M059J (cell line): ENCODE measurements at regions not wholly inside any gene's neighbourhood (a gene's known extent, or its start where the extent isn't known, plus 50 kb on each side); places are given as distances from the start of the nearest gene placed in this dataset.
"Not testable (repeated sequence)": the region's sequence is repeated elsewhere in the genome, so short reads cannot be mapped to it uniquely, and the experiment has no call there.

Experiments
- DNase-seq: peaks from one replicate; pipeline ENCODE4 v3.0.0-alpha.2; 2012; ENCODE audit warnings: low read depth

DNA sequence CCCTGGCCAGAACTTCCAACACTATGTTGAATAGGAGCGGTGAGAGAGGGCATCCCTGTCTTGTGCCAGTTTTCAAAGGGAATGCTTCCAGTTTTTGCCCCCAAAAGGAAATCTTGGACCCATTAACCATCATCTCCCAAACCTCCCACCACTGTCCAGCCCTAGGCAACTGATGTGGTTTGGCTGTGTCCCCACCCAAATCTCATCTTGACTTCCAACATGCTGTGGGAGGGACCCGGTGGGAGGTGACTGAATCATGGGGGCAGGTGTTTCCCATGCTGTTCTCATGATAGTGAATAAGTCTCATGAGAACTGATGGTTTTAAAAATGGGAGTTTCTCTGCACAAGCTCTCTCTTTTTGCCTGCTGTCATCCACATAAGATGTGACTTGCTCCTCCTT lies 119.1 kb upstream of the RMDN2 start:
- not testable (repeated sequence) for DNase-seq

DNA sequence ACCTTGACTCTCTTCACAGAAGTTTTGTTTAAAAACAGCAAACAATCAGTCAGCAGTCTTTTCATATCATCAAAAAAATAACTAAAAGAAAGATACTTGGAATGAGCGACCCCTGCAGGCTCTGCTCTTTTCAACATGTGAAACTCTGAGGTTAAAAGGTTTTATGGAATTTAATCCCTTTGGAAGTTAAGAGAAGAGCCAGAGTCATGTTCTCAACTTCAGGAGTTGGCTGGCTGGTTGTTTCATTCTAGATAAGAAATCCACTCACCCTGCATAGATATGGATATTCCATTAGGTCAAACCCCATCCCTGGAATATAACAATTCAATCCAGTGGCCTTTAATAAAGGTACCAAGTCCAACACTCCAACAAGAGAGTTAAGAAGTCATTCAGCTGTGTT lies 115.6 kb upstream of the RMDN2 start:
- peak; percentile 60 for DNase-seq

DNA sequence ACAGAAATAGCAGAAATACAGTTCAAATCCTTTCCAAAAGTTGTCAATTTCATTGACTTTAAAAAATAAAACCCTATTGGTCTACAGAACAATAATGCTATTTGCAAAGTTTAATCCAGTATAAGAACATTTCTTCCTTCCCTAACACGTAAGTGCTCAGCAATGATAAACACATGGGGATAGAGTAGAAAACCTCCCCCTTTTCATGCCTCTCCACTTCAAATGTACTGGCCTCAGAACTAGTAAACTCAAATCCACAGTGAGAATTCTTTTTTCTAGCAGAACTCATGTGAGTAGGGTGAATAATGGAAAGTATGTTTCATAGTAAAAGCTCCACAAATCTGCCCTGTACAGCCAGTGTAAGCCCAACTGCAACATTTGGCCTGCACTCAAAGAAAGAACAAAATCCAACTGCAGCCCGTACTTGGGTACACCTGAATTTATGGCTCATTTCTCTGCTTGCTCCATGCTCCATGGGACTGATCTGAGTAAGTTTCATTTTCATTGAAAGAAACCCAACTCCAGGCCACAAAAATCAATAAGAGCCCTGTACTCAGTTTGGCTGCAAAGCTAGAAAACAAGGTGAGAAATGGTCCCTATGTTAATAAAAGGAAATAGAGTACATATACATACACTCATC lies 115.0 kb upstream of the RMDN2 start:
- DNase-seq, result no peak

DNA sequence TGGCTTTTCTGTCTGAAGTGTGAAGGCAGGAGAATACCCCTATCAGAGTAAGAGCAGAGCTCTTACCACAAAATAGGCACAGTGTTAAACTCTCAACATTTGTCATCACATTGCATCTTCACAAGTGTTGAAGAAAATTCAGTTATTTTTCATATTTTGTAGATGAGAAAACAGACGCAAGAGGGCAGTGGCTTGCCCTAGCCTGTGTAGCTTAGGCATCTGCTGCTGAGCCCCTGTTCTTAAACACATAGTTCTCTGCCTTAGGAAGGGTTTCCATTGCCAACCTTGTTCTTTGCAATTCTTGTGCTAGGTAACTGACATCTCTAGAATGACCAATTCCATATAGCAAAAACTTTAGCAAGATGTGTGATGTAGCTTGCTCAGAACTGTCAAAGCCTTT lies 112.7 kb upstream of the RMDN2 start:
- DNase-seq, result no peak

DNA sequence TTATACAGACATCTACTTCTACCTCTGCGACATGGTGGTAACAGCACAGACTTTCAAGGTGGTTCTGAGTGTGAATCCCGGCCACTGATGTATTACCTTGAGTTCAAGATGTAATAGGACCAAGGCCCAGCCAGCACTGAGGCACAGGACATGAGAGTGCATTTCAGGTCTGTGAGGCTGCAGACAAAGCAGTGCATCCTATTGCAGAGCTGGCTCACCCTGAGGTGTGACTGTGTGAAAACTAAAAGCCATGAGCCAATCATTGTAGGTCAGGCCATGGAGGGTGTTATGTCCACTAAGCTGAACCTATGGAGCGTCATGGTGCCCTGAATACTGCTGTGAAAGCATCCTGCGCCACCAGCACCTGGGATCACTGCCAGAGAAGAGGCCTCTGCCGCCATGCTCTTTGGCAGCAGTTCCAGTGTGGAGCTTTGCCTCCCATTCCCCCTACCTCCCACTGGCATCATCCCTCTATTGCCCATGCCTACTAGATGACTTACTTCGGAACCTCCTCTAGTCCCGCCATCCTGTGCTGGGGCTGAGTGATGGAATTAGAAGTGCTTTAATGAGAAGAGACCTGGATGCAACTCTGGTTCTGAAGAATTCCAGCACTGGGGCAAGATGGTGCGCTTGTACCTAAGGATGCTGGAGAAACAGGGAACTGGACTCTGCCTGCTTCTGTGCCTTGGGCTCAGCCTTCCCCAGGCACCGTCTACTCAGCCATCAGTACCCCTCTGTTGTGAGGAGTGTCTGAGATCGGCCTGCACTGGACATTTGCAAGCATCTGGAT lies 112.0 kb upstream of the RMDN2 start:
- no peak for DNase-seq

DNA sequence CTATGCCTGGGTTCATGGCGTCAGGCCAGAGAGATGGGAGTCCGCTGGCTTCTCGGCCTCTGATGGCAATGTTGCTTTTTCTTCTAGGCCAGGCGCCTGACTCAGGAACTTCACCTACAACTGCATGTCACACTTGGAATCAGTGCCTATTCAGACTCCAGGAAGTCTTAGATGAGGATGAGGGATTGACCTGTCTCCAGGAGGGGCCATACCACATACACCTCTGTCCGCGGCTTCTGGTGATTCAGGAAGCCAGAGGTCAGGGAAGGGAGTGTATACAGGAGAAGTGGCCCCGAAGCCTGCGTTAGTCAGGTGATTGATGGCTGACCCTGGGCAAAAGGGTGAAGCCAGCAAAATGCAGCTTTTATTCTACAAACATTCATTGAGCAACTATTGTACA lies 109.1 kb upstream of the RMDN2 start:
- peak; percentile 60 for DNase-seq

DNA sequence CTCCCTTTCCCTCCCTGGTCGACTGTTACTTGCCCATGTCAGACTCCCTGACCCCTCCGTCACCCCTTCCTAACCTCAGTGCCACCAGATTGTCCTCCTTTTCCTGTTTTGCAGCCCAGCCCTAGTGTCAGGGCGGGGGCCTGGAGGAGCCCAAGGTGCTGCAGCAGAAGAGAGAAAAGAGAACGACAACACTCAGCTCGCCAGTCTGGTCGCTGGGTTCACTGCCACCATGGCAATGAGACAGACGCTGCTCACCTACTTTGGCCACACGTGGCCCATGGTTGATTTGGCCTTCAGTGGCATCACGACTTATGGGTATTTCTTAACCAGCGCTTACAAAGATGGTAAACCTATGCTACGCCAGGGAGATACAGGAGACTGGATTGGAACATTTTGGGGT lies 108.4 kb upstream of the RMDN2 start:
- DNase-seq, result no peak

DNA sequence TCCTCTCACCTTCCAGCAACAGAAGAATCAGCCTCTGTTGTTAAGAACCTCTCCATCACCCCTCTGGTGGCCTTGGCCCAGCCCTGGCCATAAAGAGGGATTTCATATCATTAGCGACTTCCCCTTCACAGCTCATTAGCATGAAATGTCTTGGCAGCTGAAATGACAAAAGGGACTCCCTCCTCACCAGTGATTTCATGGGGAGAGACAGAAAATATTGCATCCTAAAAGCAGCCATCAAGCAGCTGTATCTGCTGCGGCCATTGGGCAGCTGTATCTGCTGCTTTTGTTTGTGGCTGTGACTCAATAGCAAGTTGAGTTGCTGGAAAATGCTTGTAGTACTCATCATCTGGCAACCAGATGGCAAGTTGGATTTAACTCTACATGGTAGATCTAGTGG lies 105.9 kb upstream of the RMDN2 start:
- peak; percentile 57 for DNase-seq

DNA sequence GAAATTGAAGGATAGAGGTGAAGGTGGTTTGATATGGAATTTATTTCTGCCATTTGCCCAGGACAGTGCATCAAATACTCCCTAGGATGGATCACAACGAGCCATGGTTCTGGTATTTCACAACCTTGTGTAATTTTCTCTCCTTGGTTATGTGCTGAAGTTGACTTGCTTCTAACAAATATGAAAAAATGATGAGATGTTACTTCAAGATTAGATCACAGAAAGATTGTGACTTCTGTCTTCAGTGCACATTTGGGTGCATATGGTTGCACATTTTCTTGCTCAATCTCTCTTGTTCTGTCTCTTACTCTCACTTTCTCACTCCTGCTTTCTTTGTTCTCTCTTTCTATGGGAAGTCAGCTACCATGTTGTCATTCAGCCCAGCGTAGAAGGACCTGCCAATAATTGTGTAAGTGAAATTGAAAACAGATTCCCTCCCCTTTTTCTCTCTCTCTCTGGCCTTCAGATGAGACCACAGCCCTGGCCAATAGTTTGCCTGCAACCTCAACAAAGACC lies 104.6 kb upstream of the RMDN2 start:
- no peak for DNase-seq

DNA sequence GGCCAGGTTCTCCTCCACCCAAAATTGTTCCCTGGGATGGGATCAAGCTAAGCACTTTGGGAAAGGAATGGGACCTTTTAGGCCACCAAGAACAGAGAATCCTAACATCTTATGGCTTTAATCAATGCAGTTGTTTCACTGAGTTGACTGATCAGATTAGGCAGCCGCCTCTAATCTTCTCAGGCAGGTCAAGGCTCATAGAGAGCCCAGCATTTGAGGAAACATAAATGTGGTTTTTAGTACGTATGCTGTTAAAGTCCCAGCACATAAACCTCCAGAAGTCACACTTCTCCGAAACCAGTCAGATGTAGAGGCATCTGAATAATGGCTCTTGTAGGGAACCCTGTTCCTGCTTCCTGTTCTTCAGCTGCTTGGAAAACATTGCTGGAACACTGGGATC lies 99.5 kb upstream of the RMDN2 start:
- DNase-seq, result no peak

DNA sequence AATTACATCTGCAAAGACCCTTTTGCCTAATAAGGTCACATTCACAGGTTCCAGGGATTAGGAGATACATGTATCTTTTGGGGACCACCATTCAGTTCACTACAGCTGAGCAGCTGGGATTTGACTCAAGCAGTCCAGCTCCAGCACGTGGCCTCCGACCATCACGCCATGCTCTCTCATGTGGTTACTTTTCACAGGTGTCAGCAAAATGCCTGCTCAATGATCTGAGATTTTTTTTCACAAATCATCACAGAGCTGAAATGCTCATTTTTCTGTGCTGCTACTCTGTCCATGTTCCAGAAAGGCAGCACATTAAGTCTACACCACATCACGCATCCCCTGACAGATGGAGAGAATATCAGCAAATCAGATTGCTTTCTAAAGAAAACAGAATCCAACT lies 98.5 kb upstream of the RMDN2 start:
- DNase-seq, result no peak

DNA sequence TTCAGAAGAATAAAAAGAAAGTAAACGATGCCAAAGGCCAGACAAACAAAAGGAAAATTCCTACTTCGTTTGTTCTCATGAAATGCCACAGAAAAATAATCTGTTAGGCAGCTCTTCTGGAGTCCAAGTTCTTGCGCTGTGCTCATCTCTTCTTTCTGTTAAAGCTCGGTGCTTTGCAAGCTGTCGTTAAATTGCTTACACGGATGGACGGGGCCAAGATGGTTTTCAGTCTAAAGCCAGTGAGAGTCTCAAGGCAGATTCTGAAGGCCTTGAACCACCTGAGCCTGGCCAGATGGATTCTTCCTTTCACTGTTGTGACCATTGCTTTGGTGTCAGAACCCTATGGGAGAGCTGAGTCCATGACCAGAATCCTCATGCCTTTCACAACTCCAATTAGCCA lies 97.6 kb upstream of the RMDN2 start:
- DNase-seq, result no peak

DNA sequence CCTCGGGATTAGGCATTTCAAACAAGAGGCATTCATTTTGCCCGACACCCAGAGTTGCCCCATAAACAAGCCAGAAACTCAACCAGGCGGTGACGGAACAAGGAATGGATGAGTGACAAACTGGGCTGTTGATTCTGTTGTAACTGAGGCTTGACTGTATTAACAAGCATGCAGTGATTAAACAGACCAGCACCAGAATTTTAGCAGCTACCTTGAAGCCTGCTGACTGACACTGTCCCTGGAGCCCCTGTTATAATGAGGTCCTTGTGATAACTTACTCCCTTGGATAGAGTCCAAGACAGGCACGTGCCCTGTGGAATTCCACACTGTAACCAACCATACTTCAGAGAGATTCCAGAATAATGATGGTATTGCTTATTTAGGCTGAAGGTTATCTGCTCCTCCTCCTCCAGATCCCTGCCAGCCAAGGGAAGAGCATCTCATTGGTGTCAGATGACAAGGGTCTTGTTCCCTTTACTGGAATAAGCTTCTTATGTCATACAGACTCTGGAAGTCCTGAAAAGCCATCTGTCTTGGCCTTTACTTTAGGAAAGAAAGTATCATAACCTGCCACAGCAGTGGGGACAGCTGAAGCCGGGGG lies 97.1 kb upstream of the RMDN2 start:
- DNase-seq, result peak; percentile 86

DNA sequence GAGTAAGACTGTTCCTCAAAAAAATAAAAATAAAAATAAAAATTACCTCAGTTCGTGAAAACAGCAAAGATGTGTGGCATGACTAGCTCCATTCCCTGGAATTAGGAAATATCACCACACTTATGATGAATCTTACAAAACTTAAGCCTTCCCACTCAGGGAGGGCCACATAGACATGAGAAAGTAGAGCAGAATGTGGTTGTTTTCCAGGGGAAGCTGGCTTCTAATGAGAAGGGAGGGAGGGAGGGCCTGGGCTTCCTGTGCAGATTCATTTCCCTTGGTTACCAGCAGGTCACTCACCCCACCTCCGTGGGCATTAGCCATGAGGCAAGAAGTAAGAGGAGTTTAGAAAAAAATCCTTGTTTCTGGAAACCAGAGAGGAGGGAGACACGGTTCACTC lies 95.9 kb upstream of the RMDN2 start:
- peak; percentile 95 for DNase-seq

DNA sequence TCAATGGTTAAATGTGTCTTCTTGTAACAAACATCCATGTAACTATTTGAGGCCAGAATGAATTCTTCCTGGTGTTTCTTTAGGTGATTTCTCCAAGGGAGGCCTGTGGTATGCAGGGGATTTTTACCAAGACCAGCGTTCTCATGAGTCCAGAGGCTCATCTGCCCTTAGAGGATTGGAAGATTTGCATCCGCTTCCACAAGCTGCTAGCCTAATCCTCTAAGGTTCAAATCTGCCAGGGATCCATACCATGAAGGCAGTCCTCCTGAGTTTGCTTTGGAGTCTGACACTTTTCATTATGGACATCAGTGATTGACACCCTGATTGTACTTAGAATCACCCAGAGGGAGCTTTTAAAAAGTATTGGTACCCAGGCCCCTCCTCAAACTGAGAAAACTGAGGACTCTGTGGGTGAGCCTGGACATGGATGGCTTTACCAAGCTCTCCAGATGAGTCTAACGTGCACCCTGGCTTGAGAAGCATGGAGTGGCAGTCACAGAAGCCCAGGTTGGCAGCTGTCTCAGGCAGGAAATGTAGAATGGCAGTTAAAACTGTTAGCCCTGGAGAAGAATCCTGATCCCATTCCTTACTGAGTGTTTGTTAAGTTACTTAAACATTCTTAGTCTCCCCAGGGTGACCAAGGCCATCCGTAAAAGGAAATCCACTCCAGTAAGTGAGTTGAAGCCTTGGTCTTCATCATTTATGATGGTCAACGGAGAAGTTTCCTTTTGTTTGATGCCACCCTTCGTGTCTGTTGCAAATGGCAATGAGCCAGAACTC lies 95.3 kb upstream of the RMDN2 start:
- DNase-seq, result peak; percentile 22

DNA sequence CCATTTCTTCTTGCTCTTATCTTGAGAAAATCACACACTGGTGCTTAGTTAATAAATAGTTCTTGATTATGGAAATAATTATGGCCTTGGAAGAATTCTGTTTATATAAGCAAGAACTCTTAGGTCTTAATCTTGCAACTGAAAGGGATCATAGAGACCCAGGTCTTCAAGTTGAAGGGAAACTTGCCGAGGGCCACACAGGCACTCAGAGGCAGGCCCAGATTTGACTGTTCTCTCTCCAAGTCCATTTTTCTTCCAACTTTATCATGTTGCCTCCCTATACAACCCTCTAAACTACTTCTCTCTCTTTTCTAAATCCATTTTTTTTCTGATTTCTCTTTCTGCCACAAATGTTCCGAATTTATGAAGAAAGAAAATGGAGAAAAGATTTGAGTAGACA lies 94.5 kb upstream of the RMDN2 start:
- no peak for DNase-seq

DNA sequence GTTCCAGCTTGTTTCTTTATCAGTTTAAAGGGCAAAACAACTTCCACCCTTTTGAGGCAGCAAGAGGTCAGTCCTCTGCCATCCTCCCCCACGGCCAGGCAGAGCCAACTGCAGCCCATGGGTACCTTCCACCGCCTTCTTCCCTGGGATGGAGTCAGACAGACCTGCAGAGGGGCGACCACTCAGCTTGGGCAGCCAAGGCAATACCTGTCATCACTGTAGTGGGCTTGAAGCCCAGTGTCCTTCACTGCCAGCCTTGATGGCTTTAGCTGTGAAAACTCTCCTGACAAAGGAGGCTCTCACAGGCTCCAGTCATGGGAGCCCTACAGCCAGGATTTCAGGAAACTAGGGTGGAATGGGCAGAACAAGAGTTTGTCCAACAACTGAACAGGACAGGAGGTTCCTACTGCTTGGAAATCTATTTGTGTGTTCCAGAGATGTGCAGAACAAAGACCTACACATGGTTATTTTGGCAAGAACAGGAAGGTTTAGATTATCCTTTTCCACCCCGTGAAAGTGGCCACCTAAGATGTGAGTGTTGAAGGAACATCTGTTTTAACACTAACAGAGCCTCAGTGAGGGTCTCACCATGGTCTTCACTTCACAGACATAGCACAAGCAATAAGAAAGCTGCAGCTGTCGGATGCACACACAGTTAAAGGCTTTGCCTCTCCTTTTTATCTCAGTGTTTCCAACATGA lies 93.9 kb upstream of the RMDN2 start:
- DNase-seq, result no peak

DNA sequence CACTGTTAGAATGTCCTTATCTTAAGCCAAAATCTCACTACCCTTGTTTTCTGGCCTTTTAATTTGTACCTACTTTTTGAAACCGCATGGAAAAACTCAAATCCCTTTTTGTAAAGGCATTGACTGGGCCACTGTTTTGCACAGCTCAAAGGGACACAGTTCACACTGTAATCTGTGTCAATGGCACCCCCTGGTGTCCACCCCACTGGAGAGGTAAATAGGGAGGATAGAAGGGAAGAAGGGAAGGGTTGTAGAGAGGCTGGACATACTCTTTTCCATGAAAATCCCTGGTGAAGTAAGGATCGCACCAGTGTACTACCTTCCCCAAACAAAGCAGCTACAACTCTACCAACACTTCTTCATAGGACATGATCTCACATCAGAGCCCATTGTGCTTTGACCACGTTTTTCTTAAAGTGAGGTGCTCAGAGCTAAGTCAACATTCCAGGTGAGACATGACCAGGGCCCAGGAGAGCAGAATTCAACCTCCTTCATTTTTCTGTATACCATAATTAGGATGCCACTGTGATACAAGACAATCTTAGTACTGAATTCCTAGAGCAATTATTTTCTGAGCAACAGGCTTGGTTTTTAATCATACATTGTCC lies 92.4 kb upstream of the RMDN2 start:
- DNase-seq, result peak; percentile 87

DNA sequence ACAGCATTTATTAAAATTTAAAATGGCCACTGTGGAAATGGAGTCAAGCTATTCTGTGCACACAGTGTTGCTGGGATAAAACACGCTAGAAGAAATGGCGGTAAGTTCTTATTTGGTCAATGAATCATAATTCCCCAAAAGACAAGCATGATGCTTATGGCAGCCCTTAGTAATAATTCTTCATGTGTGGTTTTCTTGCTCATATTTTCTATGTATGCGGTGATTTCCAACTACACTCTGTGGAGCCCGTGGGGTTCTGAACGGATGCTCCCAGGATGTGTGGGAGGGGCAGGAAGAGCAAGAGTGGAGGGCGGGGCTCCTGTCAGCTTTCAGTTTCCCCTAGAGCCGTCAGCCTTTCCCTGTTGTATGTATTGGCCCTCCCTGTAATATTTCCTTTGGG lies 91.7 kb upstream of the RMDN2 start:
- DNase-seq, result no peak

DNA sequence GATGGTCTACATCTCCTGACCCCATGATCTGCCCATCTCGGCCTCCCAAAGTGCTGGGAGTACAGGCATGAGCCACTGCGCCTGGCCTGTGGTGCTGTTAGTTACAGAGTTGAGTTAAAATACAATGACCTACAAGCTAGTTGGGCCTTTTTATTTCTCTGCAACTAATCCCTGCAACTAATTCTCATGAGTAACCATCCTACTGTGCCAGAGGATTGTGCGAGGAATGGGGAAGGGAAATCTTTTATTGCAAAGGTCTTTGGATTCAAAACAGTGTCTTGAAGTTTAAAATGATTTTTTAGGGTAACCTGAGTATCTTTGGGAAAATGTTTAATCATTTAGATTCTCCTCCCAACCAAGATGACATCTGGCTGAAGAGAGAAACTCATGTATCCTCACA lies 88.8 kb upstream of the RMDN2 start:
- no peak for DNase-seq

DNA sequence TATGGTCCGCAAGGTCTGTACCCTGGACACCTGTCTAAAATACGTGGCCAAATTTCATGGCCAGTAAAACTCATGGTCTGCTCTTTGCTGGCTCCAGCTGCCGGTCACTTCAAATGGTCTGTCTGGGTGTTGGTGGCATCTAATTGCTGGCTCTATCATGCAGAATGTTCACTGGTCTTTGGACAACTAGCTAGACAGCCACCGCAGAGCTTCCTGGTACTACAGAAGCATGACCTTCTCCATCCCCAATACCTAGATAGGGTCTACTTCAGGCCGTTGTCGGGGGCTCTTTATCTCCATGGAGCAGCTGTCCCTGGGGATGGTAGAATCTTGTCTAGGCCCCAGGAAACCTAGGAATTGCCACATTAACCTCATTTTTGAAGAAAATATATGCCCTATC lies 88.4 kb upstream of the RMDN2 start:
- no peak for DNase-seq
